CD4-positive, alpha-beta T cell treated with Interleukin-10 for 1 hour (primary cell): ENCODE measurements at regions not wholly inside any gene's neighbourhood (a gene's known extent, or its start where the extent isn't known, plus 50 kb on each side); places are given as distances from the start of the nearest gene placed in this dataset.
"Not testable (repeated sequence)": the region's sequence is repeated elsewhere in the genome, so short reads cannot be mapped to it uniquely, and the experiment has no call there.

Source experiments
- DNase-seq: peaks from one replicate; pipeline ENCODE4 v3.0.0-alpha.2; 2020

DNA sequence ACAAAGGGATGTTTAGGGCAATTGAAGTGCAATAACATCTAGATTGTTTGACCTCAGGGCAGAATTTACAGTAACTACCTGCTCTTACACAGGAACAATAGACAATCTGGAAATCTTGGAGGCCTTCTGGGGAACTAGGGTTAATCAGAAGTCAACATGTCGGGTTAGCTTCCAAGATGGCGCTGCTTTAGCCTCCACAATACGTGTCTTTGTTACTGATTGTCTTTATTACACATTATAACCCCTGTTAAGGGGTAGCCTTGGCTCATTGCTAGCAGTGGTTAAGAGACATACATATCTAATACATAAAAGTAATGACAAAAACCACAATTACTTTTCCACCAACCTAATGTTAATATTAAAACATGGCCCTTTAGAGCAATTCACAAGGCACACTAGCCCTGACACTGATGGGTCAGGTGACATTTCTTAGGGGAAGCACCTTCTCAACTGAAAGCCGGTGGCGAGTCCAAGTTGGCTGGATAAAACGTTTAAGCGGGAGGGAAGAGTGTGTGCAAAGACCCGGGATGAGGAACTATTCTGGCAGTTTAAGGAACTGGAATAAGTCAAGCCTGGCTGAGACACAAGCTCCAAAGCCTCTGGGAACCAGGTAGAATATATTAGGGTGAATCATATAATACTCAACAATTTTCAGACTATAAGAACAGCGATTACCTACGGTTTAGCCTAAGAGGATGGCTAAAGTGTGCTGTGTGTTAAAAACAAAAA lies 236.9 kb downstream of the BCAS1 start:
- no peak for DNase-seq

GRCh38 chr20:53832499-53832898 lies 237.9 kb downstream of the BCAS1 start:
- no peak for DNase-seq

GRCh38 chr20:53831812-53832211 lies 238.2 kb upstream of the ZNF217 start:
- no peak for DNase-seq

DNA sequence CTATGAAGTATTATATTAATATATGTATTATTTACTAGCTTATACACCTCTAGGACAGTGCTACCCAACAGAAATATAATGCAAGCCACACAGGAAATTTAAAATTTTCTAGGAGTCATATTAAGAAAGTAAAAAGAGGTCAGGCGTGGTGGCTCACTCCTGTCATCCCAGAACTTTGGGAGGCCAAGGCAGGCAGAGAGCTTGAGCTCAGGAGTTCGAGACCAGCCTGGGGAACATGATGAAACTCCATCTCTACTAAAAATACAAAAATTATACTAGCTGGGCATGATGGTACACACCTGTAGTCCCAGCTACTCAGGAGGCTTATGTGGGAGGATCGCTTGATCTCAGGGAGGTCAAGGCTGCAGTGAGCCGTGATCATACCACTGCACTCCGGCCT lies 237.6 kb upstream of the ZNF217 start:
- no peak for DNase-seq

GRCh38 chr20:53829724-53830521 lies 236.3 kb upstream of the ZNF217 start:
- no peak for DNase-seq

DNA sequence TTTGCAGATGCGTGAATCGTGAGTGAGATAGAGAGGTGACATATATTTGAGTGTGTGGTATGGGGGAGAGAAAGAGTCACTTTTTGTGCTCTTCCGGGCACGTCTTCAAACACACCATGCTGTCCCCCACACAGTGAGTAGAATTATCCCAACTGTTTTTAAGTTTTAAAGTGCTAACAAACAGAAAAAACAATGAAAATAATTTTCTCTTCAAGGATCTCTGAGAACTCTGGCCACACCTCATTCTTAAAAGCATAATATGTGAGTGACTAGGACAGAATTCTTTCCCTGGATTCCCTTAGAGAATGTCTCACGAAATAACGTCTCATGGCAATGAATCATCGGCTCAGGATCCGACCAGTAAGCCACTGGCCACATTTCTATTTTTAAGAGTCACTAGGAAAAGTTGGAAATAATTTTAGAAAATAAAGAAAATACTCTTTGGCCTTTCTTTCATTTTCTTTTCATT lies 235.7 kb upstream of the ZNF217 start:
- no peak for DNase-seq

- DNase-seq: no peak
These were observed 235.1 kb upstream of the ZNF217 start for GRCh38 chr20:53828682-53829254.

DNA sequence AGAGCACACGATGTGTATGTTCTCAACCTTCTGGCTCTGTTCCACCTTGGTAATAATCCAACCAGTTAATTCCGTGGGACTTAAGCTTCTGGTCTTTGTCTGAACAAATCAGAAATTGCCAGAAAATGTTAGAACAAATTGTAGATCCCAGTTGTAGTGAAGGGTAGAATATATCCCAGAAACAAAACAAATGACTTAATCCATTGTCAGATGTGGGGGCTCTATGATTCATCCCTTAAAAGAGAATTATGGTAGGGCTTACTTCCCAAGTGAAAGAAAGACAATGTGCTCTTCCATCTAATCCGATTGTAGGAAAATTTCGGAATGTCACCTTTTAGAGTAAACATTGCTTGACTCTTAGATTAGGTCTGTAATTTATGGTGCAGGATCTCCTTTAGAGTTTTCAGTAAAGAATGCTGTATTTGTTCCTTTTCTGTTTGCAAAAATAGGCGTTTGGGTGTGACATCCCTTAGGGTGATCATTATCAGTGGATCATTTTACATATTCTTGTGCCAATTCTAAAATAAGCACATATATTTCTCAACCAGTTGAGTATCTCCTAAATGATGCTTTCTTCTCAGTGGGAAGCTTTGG lies 234.5 kb upstream of the ZNF217 start:
- no peak for DNase-seq

GRCh38 chr20:53827292-53828087 lies 233.9 kb upstream of the ZNF217 start:
- DNase-seq: no peak

GRCh38 chr20:53826597-53827291 lies 233.1 kb upstream of the ZNF217 start:
- DNase-seq: no peak

DNA sequence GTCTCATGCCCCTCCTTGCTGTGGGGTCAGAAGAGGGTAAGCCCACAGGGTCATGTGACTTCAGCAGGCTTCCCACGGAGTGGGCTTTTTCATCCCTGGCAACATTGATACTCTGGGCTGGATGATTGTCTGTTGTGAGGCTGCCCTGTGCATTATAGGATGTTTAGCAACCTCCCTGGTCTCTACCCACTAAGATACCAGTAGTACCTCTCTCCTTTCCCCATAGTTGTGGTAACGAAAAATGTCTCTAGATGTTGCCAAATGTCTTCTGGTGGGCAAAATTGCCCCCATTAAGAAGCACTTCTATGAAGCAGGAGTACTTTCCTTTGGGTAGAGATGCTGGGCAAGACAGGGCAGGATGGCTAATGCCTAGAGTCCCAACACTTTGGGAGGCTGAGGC lies 232.5 kb upstream of the ZNF217 start:
- no peak for DNase-seq

DNA sequence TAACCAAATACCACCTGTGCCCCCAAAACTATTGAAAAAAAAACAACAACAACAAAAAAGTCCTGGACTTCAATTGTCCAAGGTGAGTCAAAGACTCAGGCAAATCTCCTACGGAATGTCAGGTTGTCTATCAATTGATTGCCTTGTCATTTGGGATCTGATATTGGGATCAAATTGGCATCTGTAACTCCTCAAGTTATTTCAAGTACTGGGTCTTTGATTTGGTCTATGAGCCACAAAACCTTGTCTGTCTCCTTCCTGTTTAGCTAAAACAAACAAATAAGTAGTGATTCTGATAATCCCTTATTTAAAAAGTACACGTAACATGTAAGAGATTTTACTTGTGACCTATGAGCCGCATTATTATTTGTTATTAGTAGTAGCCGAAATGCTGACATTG lies 231.6 kb upstream of the ZNF217 start:
- DNase-seq: no peak

DNA sequence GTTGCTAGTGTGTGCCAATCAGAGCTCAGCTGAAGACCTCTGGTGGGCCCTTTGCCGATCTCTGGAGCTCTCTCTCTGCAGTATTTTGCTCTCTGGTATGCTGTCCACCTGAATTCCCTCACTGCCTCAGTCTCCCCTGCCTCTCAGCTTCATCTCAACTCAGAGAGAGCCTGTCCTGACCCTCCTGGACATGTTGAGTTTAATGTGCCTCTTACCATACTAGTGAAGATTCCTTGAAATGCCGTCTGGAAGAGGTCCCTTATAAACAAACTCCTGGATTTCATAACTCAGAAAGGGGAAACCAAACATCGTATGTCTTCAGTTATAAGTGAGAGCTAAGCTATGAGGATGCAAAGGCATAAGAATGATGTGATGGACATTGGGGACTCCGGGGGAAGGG lies 231.1 kb upstream of the ZNF217 start:
- no peak for DNase-seq

DNA sequence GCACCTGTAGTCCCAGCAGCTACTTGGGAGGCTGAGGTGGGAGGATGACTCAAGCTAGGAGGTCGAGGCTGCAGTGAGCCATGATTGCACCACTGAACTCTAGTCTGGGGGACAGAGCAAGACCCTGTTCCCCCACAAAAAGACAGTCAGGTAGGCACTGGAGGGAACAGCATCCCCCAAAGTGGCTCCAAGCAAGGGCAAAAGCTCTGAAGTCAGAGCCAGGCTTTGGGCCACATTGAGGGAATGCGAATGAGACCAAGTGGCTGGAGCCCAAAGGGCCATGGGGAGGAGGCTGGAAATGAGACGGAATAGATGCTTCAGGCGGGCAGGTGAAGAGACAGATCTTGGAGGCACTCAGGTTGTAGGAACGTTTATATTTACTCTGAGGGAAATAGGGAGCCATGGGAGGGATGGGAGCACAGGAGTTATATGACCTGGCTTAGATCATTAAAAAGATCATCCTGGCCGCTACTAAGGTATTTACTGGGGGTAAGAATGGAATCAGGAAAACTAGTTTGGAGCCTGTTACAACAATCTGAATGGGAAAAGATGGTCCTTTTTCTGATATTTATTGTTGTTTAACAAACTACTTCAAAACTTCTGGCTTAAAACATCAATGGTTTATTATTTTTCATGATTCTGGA lies 229.6 kb upstream of the ZNF217 start:
- DNase-seq: no peak

GRCh38 chr20:53822534-53822933 lies 228.9 kb upstream of the ZNF217 start:
- no peak for DNase-seq

DNA sequence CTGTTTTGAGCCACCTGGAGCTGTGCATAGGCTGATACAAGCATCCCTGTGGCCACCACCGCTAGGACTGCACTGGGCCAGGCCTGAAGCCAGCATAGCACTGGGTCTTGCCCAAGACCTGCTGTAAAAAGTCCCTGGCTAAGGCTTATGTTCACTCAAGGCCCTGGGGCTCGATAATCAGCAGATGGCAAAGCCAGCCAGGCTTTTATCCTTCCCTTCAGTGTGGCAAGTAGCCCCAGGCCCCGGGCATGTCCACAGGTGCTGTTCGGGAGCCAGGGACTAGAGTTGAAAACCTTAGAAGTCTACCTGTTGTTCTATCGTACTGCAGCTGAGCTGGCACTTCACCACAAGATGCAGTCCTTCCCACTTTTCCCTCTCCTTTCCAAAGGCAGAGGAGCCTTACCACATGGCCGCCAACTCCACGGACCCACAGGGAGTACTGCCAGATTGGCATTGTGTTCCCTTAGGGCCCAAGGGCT lies 226.4 kb upstream of the ZNF217 start:
- no peak for DNase-seq

DNA sequence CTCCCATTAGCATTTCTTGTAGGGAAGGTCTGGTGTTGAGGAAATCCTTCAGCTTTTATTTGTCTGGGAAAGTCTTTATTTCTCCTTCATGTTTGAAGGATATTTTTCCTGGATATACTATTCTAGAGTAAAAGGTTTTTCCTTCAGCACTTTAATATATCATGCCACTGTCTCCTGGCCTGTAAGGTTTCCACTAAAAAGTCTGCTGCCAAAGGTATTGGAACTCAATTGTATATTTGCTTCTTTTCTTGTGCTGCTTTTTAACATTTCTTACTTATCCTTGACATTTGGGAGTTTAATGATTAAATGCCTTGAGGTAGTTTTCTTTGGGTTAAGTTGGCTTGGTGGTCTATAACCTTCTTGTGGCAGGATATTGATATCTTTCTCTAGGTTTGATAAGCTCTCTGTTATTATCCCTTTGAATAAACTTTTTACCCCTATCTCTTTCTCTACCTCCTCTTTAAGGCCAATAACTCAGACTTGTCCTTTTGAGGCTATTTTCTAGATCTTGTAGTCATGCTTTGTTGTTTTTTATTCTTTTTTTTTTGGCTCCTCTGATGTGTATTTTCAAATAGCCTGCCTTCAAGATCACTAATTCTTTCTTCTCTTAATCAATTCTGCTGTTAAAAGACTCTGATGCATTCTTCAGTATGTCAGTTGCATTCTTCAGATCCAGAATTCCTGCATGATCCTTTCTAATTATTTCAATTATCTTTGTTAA lies 225.0 kb upstream of the ZNF217 start:
- no peak for DNase-seq

DNA sequence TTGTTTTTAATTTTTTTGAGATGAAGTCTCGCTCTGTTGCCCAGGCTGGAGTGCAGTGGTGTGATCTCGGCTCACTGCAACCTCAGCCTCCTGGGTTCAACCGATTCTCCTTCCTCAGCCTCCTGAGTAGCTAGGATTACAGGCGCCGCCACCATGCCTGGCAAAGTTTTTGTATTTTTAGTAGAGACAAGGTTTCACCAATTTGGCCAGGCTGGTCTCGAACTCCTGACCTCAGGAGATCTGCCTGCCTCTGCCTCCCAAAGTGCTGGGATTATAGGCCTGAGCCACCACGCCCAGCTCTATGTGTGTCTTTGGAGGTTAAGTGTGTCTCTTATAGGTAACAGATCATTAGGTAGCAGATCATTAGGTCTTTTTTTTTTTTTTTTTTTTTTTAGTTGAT lies 223.9 kb upstream of the ZNF217 start:
- not testable (repeated sequence) for DNase-seq

DNA sequence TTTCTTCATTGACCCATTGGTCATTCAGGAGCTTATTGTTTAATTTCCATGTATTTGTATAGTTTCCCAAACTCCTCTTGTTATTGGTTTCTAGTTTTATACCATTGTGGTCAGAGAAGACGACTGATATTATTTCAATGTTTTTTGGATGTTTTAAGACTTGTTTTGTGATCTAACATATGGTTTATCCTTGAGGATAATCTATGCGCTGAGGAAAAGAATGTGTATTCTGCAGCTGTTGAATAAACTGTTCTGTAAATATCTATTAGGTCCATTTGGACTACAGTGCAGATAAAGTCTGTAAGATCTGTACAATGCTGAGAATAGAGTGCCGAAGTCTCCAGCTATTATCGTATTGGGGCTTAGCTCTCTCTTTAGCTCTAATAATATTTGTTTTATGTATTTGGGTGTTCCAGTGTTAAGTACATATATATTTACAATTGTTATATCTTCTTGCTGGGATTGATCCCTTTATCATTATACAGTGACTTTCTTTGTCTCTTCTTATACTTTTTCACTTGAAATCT lies 223.3 kb upstream of the ZNF217 start:
- DNase-seq: no peak

GRCh38 chr20:53815509-53815908 lies 221.9 kb upstream of the ZNF217 start:
- DNase-seq: no peak
